Transverse colon (tissue), 4 donors: ENCODE measurements at regions not wholly inside any gene's neighbourhood (a gene's known extent, or its start where the extent isn't known, plus 50 kb on each side); places are given as distances from the start of the nearest gene placed in this dataset.

Experiments used
- DNase-seq: peaks from one replicate; pipeline ENCODE4 v3.0.0-alpha.2; 2019
- H3K27ac ChIP-seq, 4 donors: fragments of 200-600 bp; sonication (generic); 2 replicates each; pipeline ENCODE4 v1.5.1; 2016 to 2018; ENCODE audit warnings: inconsistent platforms in 4 of 4
- H3K27me3 ChIP-seq: fragments of 200-600 bp; sonication (generic); 2 replicates; pipeline ENCODE4 v1.5.1; 2017; ENCODE audit warnings: inconsistent platforms
- H3K36me3 ChIP-seq, 4 donors: fragments of 200-600 bp; sonication (generic); 2 replicates each; pipeline ENCODE4 v1.5.1; 2017 to 2019; ENCODE audit warnings: inconsistent platforms in 4 of 4
- H3K4me1 ChIP-seq, 4 donors: fragments of 200-600 bp; sonication (generic); 2 replicates each; pipeline ENCODE4 v1.5.1; 2017 to 2020; ENCODE audit warnings: inconsistent platforms in 4 of 4
- H3K4me3 ChIP-seq, 4 donors: fragments of 200-600 bp; sonication (generic); 1 replicate in 1 of 4; 2 replicates in 3 of 4; pipeline versions ENCODE4 v1.5.1 to v1.6.1; 2017 to 2019; ENCODE audit warnings: inconsistent platforms in 4 of 4
- H3K9me3 ChIP-seq, 2 donors: fragments of 200-600 bp; sonication (generic); 2 replicates each; pipeline ENCODE4 v1.5.1; 2017 to 2019; ENCODE audit warnings: inconsistent platforms in 2 of 2
- EP300 ChIP-seq: sonication (generic); formaldehyde crosslinking; IDR thresholded peaks from one replicate; pipeline ENCODE4 v1.6.1; 2017; ENCODE audit warnings: antibody characterized with exemption, low read depth
- POLR2A ChIP-seq: fragments of 450-650 bp; IDR thresholded peaks from one replicate; pipeline ENCODE4 v1.6.1; 2016; ENCODE audit warnings: antibody characterized with exemption, mild to moderate bottlenecking, moderate library complexity
- POLR2AphosphoS5 ChIP-seq, 3 donors: sonication (generic); formaldehyde crosslinking; IDR thresholded peaks; one replicate each; pipeline ENCODE4 v1.6.1; 2016; ENCODE audit warnings: antibody characterized with exemption in 3 of 3
- WGBS, 2 donors: methylation state at CpG; one replicate each; pipeline ENCODE4 v1.1.5; 2018; ENCODE audit warnings: low coverage in 1 of 2; 5-methylcytosine and 5-hydroxymethylcytosine counted together
- in situ Hi-C, 4 donors: fragments of 200-750 bp; cut with MboI; loops; one replicate each; pipeline versions ENCODE4 v1.15.0 to v1.15.1; 2017; ENCODE audit warnings: low sequenced_read_pairs in 3 of 4, low pct_ligation_motif_present in 1 of 4, low pct_unique_long_range_greater_than_20kb in 1 of 4
- intact Hi-C: fragments of 100-400 bp; cut with DNase I; formaldehyde crosslinking; loops from one replicate; pipeline ENCODE4 v1.15.1; 2023; ENCODE audit warnings: low total_unique reads
- TF ChIP-seq, protein P1 (sequence below), 5 experiments: fragments of 200-600 bp in 3 of 5; fragments of 450-650 bp in 2 of 5; sonication (generic) in 3 of 5; IDR thresholded peaks; 1 replicate in 2 of 5; 2 replicates in 3 of 5; pipeline ENCODE4 v1.5.1; 2016 to 2017; ENCODE audit warnings: antibody characterized with exemption in 5 of 5, inconsistent platforms in 3 of 5, mild to moderate bottlenecking in 2 of 5, moderate library complexity in 1 of 5

DNA sequence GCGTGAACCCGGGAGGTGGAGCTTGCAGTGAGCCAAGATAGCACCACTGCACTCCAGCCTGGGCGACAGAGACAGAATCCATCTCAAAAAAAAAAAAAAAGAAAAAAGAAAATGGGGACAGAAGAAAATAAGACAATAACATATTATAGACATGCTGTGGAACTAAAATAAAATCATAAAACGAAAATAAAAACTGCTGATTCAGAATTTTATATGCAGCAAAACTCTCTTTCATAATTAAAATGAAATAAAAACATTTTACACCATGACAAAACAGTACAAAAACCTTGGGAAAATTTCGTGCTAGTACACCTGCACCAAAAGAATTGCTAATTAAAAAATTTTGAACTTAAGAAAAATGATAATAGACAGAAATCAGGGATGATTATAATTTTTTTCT lies 2245.1 kb downstream of the PCDH9 start:
- TF ChIP-seq, protein P1, sequence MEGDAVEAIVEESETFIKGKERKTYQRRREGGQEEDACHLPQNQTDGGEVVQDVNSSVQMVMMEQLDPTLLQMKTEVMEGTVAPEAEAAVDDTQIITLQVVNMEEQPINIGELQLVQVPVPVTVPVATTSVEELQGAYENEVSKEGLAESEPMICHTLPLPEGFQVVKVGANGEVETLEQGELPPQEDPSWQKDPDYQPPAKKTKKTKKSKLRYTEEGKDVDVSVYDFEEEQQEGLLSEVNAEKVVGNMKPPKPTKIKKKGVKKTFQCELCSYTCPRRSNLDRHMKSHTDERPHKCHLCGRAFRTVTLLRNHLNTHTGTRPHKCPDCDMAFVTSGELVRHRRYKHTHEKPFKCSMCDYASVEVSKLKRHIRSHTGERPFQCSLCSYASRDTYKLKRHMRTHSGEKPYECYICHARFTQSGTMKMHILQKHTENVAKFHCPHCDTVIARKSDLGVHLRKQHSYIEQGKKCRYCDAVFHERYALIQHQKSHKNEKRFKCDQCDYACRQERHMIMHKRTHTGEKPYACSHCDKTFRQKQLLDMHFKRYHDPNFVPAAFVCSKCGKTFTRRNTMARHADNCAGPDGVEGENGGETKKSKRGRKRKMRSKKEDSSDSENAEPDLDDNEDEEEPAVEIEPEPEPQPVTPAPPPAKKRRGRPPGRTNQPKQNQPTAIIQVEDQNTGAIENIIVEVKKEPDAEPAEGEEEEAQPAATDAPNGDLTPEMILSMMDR (IDR thresholded peaks at IDR 0.05) = no peak
- no peak for TF ChIP-seq POLR2AphosphoS5 (IDR thresholded peaks at IDR 0.05)
- TF ChIP-seq POLR2A = no peak
- TF ChIP-seq EP300 = no peak
- H3K27me3 ChIP-seq = no peaks in the 10 kb centered on the region
- no peaks in the 10 kb centered on the region for H3K9me3 ChIP-seq
- H3K4me1 ChIP-seq = no peaks in the 10 kb centered on the region
- DNase-seq = no peak
- H3K36me3 ChIP-seq = no peaks in the 10 kb centered on the region
- H3K4me3 ChIP-seq = no peak overlapping the region
- no peak overlapping the region for H3K27ac ChIP-seq
- in situ Hi-C loops = no loop called here
- WGBS, 2 donors = 54 to 56% methylated on average over 4 to 5 of the region's 5 CpGs
- intact Hi-C loops = no loop called here

DNA sequence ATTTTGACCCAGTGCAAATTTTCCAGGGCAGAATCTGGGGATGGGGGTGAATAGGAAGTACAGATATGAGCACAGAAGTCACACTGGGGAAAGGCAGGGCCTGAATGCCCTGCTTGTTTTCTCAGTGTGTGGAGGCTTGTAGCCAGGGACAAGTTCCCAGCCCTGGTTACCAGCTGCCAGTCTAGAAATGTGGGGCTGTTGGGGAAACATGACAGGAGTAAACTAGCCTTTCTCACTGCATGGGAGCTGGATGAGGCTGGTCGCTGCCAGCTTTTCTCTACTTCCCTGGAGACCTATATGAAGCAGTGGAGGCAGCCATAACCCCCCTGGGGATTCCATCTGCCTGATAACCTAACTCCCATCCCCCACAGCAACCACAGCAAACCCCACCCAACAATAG lies 2267.7 kb downstream of the PCDH9 start:
- WGBS, 2 donors = 22% methylated on average over 1 of the region's 1 CpG; no CpG with 5 or more reads in 1 of the 2 donors
- no peaks in the 10 kb centered on the region for H3K27me3 ChIP-seq
- TF ChIP-seq, protein P1 (IDR thresholded peaks at IDR 0.05) = no peak
- TF ChIP-seq EP300 = no peak
- DNase-seq = no peak
- H3K27ac ChIP-seq = no peak overlapping the region
- H3K9me3 ChIP-seq = no peaks in the 10 kb centered on the region
- H3K4me1 ChIP-seq = no peaks in the 10 kb centered on the region
- H3K4me3 ChIP-seq = no peak overlapping the region
- in situ Hi-C loops = no loop called here
- intact Hi-C loops = no loop called here
- no peaks in the 10 kb centered on the region for H3K36me3 ChIP-seq

DNA sequence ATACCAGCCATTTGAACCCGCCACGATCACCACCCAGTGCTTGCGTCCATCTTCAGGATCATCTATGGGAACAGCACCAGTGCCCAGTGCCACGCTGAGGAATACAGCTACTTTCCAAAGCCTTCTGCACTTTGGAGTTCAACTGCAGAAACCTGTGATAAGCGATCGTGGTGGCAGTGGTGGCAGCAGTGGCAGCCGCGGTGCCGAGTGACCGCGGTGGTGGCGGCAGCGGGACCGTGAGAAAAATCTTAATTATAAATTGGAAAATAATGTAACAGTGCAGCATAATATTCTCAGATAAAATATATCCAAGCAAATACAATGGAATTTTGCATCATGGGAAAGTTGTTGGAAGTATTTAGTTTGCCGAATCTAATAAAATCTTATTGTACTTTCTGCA lies 2270.9 kb downstream of the PCDH9 start:
- in situ Hi-C loops = no loop called here
- no peak for DNase-seq
- H3K36me3 ChIP-seq = no peaks in the 10 kb centered on the region
- H3K4me3 ChIP-seq = no peak overlapping the region
- WGBS, 2 donors = 93 to 96% methylated on average over 15 of the region's 15 CpGs
- no peaks in the 10 kb centered on the region for H3K27me3 ChIP-seq
- no peaks in the 10 kb centered on the region for H3K9me3 ChIP-seq
- intact Hi-C loops = no loop called here
- no peaks in the 10 kb centered on the region for H3K4me1 ChIP-seq
- no peak overlapping the region for H3K27ac ChIP-seq
- TF ChIP-seq EP300 (no peak), POLR2A (no peak), POLR2AphosphoS5 (IDR thresholded peaks at IDR 0.05) (no peak)
- TF ChIP-seq, protein P1 (IDR thresholded peaks at IDR 0.05) = no peak

DNA sequence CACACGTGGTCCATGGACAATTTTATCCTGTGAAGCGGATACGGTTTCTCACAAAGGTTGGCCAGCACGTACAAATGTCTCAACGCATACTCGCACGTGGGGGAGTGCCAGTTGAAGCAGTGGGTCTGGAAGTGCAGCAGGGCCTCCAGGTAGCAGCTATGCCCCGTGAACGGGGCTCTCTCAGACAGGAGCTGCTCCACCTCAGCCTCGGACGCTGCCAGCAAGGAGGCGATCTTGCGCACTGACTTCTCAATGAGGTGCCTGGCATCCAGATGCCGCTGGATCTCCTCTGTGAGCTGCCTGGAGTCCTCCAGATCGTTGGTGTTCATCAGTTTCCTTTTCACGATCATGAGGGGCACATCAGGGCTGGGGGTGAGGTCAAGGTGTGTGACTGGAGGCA lies 2272.0 kb downstream of the PCDH9 start:
- no peaks in the 10 kb centered on the region for H3K36me3 ChIP-seq
- DNase-seq = no peak
- TF ChIP-seq, protein P1 (IDR thresholded peaks at IDR 0.05) = no peak
- TF ChIP-seq POLR2A = no peak
- H3K4me3 ChIP-seq = no peak overlapping the region
- 91% methylated on average over 16 of the region's 16 CpGs; no CpG with 5 or more reads in 1 of the 2 donors for WGBS, 2 donors
- H3K9me3 ChIP-seq = no peaks in the 10 kb centered on the region
- H3K4me1 ChIP-seq = no peaks in the 10 kb centered on the region
- H3K27me3 ChIP-seq = no peaks in the 10 kb centered on the region
- in situ Hi-C loops (no loop called here), intact Hi-C loops (no loop called here)
- H3K27ac ChIP-seq = no peak overlapping the region
